Muscle of arm (tissue), 1 donor: ENCODE measurements at regions not wholly inside any gene's neighbourhood (a gene's known extent, or its start where the extent isn't known, plus 50 kb on each side); places are given as distances from the start of the nearest gene placed in this dataset.

Source experiments
- DNase-seq: peaks from one replicate; pipeline ENCODE4 v3.0.0-alpha.2; 2013

- DNase-seq, result no peak
Observed at GRCh38 chr12:127401005-127401404, 866.0 kb upstream of the TMEM132C start.

- DNase-seq, result no peak
Observed at GRCh38 chr12:127401536-127401935, 865.4 kb upstream of the TMEM132C start.

- no peak for DNase-seq
Observed at GRCh38 chr12:127411166-127411915, 855.6 kb upstream of the TMEM132C start.

GRCh38 chr12:127411981-127412380, 855.0 kb upstream of the TMEM132C start:
- DNase-seq, result no peak

GRCh38 chr12:127412866-127413265, 854.1 kb upstream of the TMEM132C start:
- no peak for DNase-seq

- DNase-seq, result no peak
Observed at GRCh38 chr12:127414186-127414585, 852.8 kb upstream of the TMEM132C start.

GRCh38 chr12:127414636-127415035, 852.3 kb upstream of the TMEM132C start:
- DNase-seq, result no peak

- DNase-seq, result no peak
Observed at GRCh38 chr12:127416796-127417195, 850.2 kb upstream of the TMEM132C start.

GRCh38 chr12:127419111-127419510, 847.9 kb upstream of the TMEM132C start:
- DNase-seq, result no peak

GRCh38 chr12:127421614-127422013, 845.4 kb upstream of the TMEM132C start:
- no peak for DNase-seq

- no peak for DNase-seq
Observed at GRCh38 chr12:127422935-127423566, 843.9 kb upstream of the TMEM132C start.

GRCh38 chr12:127425474-127425873, 841.5 kb upstream of the TMEM132C start:
- DNase-seq, result no peak

GRCh38 chr12:127428420-127428819, 838.5 kb upstream of the TMEM132C start:
- DNase-seq, result no peak

- DNase-seq, result no peak
Observed at GRCh38 chr12:127429551-127430285, 837.3 kb upstream of the TMEM132C start.

GRCh38 chr12:127430401-127430800, 836.6 kb upstream of the TMEM132C start:
- no peak for DNase-seq

GRCh38 chr12:127431177-127431576, 835.8 kb upstream of the TMEM132C start:
- DNase-seq, result no peak

GRCh38 chr12:127431594-127431993, 835.4 kb upstream of the TMEM132C start:
- DNase-seq, result no peak

GRCh38 chr12:127435439-127435838, 831.5 kb upstream of the TMEM132C start:
- DNase-seq, result no peak

GRCh38 chr12:127438512-127439244, 828.3 kb upstream of the TMEM132C start:
- no peak for DNase-seq

- DNase-seq, result no peak
Observed at GRCh38 chr12:127445581-127446139, 821.3 kb upstream of the TMEM132C start.

- DNase-seq, result no peak
Observed at GRCh38 chr12:127448906-127449305, 818.1 kb upstream of the TMEM132C start.

GRCh38 chr12:127450826-127451225, 816.1 kb upstream of the TMEM132C start:
- DNase-seq, result no peak
